ENCODE measurements at regions not wholly inside any gene's neighbourhood (a gene's known extent, or its start where the extent isn't known, plus 50 kb on each side); places are given as distances from the start of the nearest gene placed in this dataset.
A peak's percentile ranks its signal among the peaks of the same experiment; 100 is the strongest.

GRCh38 chr11:19597206-19597605 is 115.4 kb upstream of the NAV2 start:
- H2AFZ ChIP-seq (ENCODE audit: insufficient read depth, low read depth, low read length, poor library complexity, severe bottlenecking): no peak overlapping the region
- H3K4me3 Mint-ChIP-seq: no peak overlapping the region
- DNase-seq: no peak
- no peaks in the 10 kb centered on the region for H3K79me2 ChIP-seq (ENCODE audit: insufficient read depth, low read length)
- no peak overlapping the region for H3K4me3 ChIP-seq (replicated peaks in 1 of 3; ENCODE audit: low read depth in 2 of 3, low read length in 3 of 3)
- H3K4me1 ChIP-seq (ENCODE audit: control insufficient read depth in 1 of 2, insufficient read depth in 2 of 2, low read length in 2 of 2): peaks cover 0 to 4% of the 10 kb centered on the region in 2 donors
- H3K4me2 ChIP-seq (replicated peaks; ENCODE audit: extremely low read depth, low read length, poor library complexity, severe bottlenecking): no peak overlapping the region
- no peak overlapping the region for H3K9ac ChIP-seq (ENCODE audit: insufficient read depth, low read length, poor library complexity, severe bottlenecking)
- H3K9me3 ChIP-seq (replicated peaks in 1 of 2; ENCODE audit: control insufficient read depth in 1 of 2, insufficient read depth in 1 of 2, low read length in 2 of 2): no peaks in the 10 kb centered on the region
- intact Hi-C loops (cut with micrococcal nuclease): no loop called here
- H3K36me3 ChIP-seq (replicated peaks in 1 of 2; ENCODE audit: control insufficient read depth in 1 of 2, insufficient read depth in 2 of 2, low read length in 2 of 2): no peaks in the 10 kb centered on the region
- H3K27me3 Mint-ChIP-seq (ENCODE audit: low read depth in 3 of 3): peaks cover 2 to 8% (median 2%) of the 10 kb centered on the region in 3 donors
- TF ChIP-seq, protein P1, sequence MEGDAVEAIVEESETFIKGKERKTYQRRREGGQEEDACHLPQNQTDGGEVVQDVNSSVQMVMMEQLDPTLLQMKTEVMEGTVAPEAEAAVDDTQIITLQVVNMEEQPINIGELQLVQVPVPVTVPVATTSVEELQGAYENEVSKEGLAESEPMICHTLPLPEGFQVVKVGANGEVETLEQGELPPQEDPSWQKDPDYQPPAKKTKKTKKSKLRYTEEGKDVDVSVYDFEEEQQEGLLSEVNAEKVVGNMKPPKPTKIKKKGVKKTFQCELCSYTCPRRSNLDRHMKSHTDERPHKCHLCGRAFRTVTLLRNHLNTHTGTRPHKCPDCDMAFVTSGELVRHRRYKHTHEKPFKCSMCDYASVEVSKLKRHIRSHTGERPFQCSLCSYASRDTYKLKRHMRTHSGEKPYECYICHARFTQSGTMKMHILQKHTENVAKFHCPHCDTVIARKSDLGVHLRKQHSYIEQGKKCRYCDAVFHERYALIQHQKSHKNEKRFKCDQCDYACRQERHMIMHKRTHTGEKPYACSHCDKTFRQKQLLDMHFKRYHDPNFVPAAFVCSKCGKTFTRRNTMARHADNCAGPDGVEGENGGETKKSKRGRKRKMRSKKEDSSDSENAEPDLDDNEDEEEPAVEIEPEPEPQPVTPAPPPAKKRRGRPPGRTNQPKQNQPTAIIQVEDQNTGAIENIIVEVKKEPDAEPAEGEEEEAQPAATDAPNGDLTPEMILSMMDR (IDR thresholded peaks at IDR 0.05): no peak
- H3K27me3 ChIP-seq (ENCODE audit: control insufficient read depth in 2 of 2, insufficient read depth in 2 of 2, low read length in 2 of 2): no peaks in the 10 kb centered on the region
- no peaks in the 10 kb centered on the region for H3K36me3 Mint-ChIP-seq
- no peaks in the 10 kb centered on the region for H3K9me3 Mint-ChIP-seq
- peaks cover 4% of the 10 kb centered on the region for H3K4me1 Mint-ChIP-seq
- WGBS (ENCODE audit: insufficient coverage): no CpG with 5 or more reads among the region's 1 CpG
- H4K20me1 ChIP-seq (ENCODE audit: insufficient read depth, low read length): no peaks in the 10 kb centered on the region
- H3K27ac Mint-ChIP-seq: no peak overlapping the region
- H3K27ac ChIP-seq (ENCODE audit: low read depth in 1 of 2, low read length in 2 of 2): no peak overlapping the region

DNA sequence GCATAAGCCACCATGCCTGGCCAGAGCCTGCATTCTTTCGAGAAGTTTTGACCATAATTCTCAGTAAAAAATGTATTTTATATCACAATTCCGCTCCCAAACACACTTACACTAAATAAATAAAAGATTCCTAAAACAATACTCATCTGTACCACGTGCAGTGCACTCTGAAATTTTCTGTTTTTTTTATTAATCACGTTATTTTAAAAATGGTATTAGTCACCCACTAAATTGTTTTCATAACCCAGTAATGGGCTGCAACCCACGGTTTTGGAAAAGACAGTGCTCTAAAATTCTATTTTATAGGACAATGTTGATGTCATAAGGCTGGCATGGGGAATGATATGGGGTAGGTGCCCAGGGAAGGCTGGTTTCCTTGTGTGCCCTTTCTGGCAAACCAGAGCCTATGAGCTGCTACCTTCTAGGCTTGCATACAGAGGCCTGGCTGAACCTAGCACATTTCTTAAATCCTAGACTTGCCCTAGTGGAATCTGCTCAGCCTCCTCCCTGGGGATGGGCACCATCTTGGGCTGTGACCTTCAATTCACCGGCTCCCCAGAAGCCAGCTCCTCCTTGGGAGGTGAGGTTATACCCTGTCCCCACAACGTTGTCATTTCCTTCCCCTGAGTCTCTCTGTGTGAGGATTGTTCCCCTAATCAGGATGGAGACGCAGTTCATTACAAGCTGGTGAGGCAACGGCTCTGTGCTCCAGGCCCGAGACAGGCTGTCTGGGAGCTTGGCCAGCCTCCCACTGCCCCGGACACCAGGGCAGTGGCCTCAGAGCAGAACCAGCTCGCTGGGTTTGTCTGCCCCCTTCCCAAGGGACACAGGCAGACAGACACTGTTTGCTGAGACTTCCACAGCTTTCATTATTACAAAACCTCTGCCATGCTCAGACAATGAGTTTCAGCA is 116.5 kb upstream of the NAV2 start:
- TF ChIP-seq, protein P1 (IDR thresholded peaks at IDR 0.05): no peak
- Mint-ChIP-seq H3K4me1 (peaks cover 4% of the 10 kb centered on the region), H3K27ac (no peak overlapping the region), H3K4me3 (no peak overlapping the region), H3K27me3 (ENCODE audit: low read depth in 3 of 3) (peaks cover 2 to 7% (median 2%) of the 10 kb centered on the region in 3 donors), H3K36me3 (no peaks in the 10 kb centered on the region), H3K9me3 (no peaks in the 10 kb centered on the region)
- Histone ChIP-seq H3K9ac (ENCODE audit: insufficient read depth, low read length, poor library complexity, severe bottlenecking) (no peak overlapping the region), H3K4me2 (replicated peaks; ENCODE audit: extremely low read depth, low read length, poor library complexity, severe bottlenecking) (no peak overlapping the region), H2AFZ (ENCODE audit: insufficient read depth, low read depth, low read length, poor library complexity, severe bottlenecking) (peak overlapping the region; percentile 57), H3K4me1 (ENCODE audit: control insufficient read depth in 1 of 2, insufficient read depth in 2 of 2, low read length in 2 of 2) (peaks cover 0 to 4% of the 10 kb centered on the region in 2 donors), H4K20me1 (ENCODE audit: insufficient read depth, low read length) (no peaks in the 10 kb centered on the region), H3K79me2 (ENCODE audit: insufficient read depth, low read length) (no peaks in the 10 kb centered on the region), H3K4me3 (replicated peaks in 1 of 3; ENCODE audit: low read depth in 2 of 3, low read length in 3 of 3) (no peak overlapping the region), H3K9me3 (replicated peaks in 1 of 2; ENCODE audit: control insufficient read depth in 1 of 2, insufficient read depth in 1 of 2, low read length in 2 of 2) (no peaks in the 10 kb centered on the region), H3K36me3 (replicated peaks in 1 of 2; ENCODE audit: control insufficient read depth in 1 of 2, insufficient read depth in 2 of 2, low read length in 2 of 2) (no peaks in the 10 kb centered on the region), H3K27me3 (ENCODE audit: control insufficient read depth in 2 of 2, insufficient read depth in 2 of 2, low read length in 2 of 2) (no peaks in the 10 kb centered on the region), H3K27ac (ENCODE audit: low read depth in 1 of 2, low read length in 2 of 2) (no peak overlapping the region)
- intact Hi-C loops (cut with micrococcal nuclease): no loop called here
- 16% methylated on average over 5 of the region's 12 CpGs for WGBS (ENCODE audit: insufficient coverage)
- DNase-seq: no peak
